ENCODE measurements at regions not wholly inside any gene's neighbourhood (a gene's known extent, or its start where the extent isn't known, plus 50 kb on each side); places are given as distances from the start of the nearest gene placed in this dataset.

DNA sequence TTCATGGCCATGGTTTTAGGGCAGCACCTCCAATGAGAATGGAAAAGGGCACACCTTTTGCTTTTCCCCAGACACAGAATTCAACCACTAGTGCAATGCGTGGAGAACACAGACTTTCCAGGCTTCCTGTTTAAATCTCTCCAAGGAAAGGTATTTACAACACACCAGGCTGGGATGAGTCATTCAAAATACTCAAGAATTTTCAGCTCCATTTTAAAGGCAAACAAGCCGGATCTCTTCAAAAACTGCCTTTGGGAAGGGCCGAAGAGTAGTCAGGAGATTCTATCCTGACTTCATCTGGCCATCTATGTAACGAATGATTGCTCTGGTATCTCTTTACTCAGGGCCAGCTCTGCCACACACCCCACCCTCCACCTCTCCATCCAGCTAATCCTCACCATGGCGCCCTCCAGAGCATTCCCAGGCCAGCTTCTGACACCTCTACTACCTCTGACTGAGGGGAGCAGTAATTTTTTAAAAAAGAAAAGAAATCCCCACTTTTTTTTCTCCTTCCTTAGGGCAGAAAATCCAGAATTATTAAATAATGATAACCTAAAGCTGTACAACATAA lies 254.6 kb downstream of the LY86 start:
- Histone ChIP-seq H3K36me3 (ENCODE audit: control insufficient read depth, insufficient read depth, low read length) (no peaks in the 10 kb centered on the region), H3K27me3 (ENCODE audit: control insufficient read depth, insufficient read depth, low read length) (peaks cover 2% of the 10 kb centered on the region), H3K4me3 (ENCODE audit: low read depth, low read length) (no peak overlapping the region), H3K4me1 (ENCODE audit: control insufficient read depth, insufficient read depth, low read length) (no peaks in the 10 kb centered on the region), H3K27ac (ENCODE audit: low read depth, low read length) (no peak overlapping the region), H3K9me3 (ENCODE audit: control insufficient read depth, insufficient read depth, low read length) (peaks cover 3% of the 10 kb centered on the region)
- no peak for DNase-seq (ENCODE audit: low read depth in 4 of 6, low spot score in 6 of 6)
- 86% methylated on average over 4 of the region's 5 CpGs for WGBS (ENCODE audit: insufficient coverage)

DNA sequence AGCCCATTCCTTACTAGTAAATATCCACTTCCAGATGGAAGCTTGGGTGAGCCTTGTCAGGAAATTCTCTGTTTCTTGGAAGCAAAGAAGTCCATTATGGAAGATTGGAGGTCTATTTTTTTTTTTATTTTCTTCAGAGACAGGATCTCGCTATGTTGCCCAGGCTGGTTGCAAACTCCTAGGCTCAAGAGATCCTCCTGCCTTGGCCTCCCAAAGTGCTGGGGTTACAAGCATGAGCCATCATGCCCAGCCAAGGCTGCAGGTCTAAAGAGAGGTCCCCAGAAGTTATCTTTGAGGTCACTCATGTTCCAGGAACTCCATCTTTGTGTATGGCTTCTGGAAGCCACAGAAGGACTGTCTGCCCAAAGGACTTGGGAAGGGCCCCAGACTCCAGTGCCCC lies 255.3 kb downstream of the LY86 start:
- H3K36me3 ChIP-seq (ENCODE audit: control insufficient read depth, insufficient read depth, low read length), result no peaks in the 10 kb centered on the region
- WGBS (ENCODE audit: insufficient coverage), result 100% methylated on average over 1 of the region's 1 CpG
- H3K27ac ChIP-seq (ENCODE audit: low read depth, low read length), result no peak overlapping the region

DNA sequence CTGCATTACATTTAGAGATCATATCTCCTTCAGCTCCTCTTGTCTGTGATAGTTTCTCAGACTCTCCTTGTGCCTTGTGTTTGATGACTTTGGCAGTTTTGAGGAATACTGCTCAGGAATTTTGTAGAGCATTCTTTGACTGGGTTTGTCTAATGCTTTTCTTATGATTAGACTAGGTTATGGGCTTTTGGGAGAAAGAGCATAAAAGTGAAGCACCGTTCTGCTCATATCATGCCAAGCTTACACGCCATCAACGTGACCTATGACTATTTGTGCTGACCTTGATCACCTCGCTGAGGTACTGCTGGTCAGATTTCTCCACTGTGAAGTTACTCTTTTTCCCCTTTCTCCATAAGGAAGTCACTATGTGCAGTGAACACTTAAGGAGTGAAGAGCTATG lies 256.0 kb downstream of the LY86 start:
- peaks cover 2% of the 10 kb centered on the region for H3K27me3 ChIP-seq (ENCODE audit: control insufficient read depth, insufficient read depth, low read length)
- peaks cover 3% of the 10 kb centered on the region for H3K9me3 ChIP-seq (ENCODE audit: control insufficient read depth, insufficient read depth, low read length)
- H3K4me1 ChIP-seq (ENCODE audit: control insufficient read depth, insufficient read depth, low read length), result no peaks in the 10 kb centered on the region
- WGBS (ENCODE audit: insufficient coverage), result 100% methylated on average over 3 of the region's 4 CpGs
- no peaks in the 10 kb centered on the region for H3K36me3 ChIP-seq (ENCODE audit: control insufficient read depth, insufficient read depth, low read length)
- no peak overlapping the region for H3K4me3 ChIP-seq (ENCODE audit: low read depth, low read length)
- DNase-seq (ENCODE audit: low read depth in 4 of 6, low spot score in 6 of 6), result no peak
- no peak overlapping the region for H3K27ac ChIP-seq (ENCODE audit: low read depth, low read length)

More for the DNA sequence above, 255.3 kb downstream of the LY86 start:
- Histone ChIP-seq H3K4me3 (ENCODE audit: low read depth, low read length) (no peak overlapping the region), H3K9me3 (ENCODE audit: control insufficient read depth, insufficient read depth, low read length) (peaks cover 3% of the 10 kb centered on the region), H3K27me3 (ENCODE audit: control insufficient read depth, insufficient read depth, low read length) (peaks cover 2% of the 10 kb centered on the region), H3K4me1 (ENCODE audit: control insufficient read depth, insufficient read depth, low read length) (no peaks in the 10 kb centered on the region)
- DNase-seq (ENCODE audit: low read depth in 4 of 6, low spot score in 6 of 6), result no peak

DNA sequence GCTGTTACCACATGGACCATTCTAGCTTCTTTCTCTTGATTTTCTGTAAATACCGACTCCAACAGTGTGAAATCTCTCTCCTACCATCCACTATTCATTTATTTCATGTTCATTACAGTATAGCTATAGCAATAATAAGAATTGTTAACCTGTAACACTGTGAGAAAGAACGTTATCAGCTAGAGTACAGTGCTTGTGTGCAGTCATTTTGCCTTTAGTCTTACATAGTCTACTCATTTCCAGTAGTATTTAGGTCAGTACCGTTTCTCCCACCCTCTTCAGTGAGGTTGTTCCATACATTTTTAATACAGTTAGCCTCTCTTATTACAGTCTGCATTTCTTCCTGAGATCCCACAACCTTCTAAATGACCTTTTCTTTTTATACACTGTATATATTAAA lies 257.1 kb downstream of the LY86 start:
- Histone ChIP-seq H3K27ac (ENCODE audit: low read depth, low read length) (no peak overlapping the region), H3K9me3 (ENCODE audit: control insufficient read depth, insufficient read depth, low read length) (peaks cover 3% of the 10 kb centered on the region), H3K4me1 (ENCODE audit: control insufficient read depth, insufficient read depth, low read length) (no peaks in the 10 kb centered on the region), H3K27me3 (ENCODE audit: control insufficient read depth, insufficient read depth, low read length) (peaks cover 2% of the 10 kb centered on the region), H3K36me3 (ENCODE audit: control insufficient read depth, insufficient read depth, low read length) (no peaks in the 10 kb centered on the region), H3K4me3 (ENCODE audit: low read depth, low read length) (no peak overlapping the region)
- WGBS (ENCODE audit: insufficient coverage), result no CpG with 5 or more reads among the region's 3 CpGs
- no peak for DNase-seq (ENCODE audit: low read depth in 4 of 6, low spot score in 6 of 6)

DNA sequence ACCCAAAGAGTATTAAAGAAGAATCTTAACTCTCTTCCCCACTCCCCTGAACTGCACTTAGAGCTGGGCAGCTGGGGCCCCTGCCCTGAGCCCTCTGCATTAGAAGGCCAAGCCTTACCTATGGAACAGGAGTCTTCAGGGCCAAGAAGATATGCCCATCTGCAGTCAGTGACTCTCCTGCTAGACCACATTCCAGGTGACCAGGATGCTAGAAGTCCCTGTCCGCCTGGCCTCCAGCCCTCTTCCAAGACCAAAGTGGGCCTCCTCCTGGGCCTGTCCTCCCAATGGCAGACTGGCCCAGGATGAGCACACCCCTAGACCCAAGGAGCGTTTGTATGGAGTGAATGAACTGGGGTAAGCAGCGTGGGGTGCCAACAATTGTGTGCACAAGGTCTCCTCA lies 259.1 kb downstream of the LY86 start:
- no peak for DNase-seq (ENCODE audit: low read depth in 4 of 6, low spot score in 6 of 6)
- Histone ChIP-seq H3K27ac (ENCODE audit: low read depth, low read length) (no peak overlapping the region), H3K4me1 (ENCODE audit: control insufficient read depth, insufficient read depth, low read length) (no peaks in the 10 kb centered on the region), H3K9me3 (ENCODE audit: control insufficient read depth, insufficient read depth, low read length) (peaks cover 3% of the 10 kb centered on the region), H3K36me3 (ENCODE audit: control insufficient read depth, insufficient read depth, low read length) (no peaks in the 10 kb centered on the region), H3K4me3 (ENCODE audit: low read depth, low read length) (no peak overlapping the region), H3K27me3 (ENCODE audit: control insufficient read depth, insufficient read depth, low read length) (peaks cover 2% of the 10 kb centered on the region)
- WGBS (ENCODE audit: insufficient coverage), result 96% methylated on average over 3 of the region's 3 CpGs

DNA sequence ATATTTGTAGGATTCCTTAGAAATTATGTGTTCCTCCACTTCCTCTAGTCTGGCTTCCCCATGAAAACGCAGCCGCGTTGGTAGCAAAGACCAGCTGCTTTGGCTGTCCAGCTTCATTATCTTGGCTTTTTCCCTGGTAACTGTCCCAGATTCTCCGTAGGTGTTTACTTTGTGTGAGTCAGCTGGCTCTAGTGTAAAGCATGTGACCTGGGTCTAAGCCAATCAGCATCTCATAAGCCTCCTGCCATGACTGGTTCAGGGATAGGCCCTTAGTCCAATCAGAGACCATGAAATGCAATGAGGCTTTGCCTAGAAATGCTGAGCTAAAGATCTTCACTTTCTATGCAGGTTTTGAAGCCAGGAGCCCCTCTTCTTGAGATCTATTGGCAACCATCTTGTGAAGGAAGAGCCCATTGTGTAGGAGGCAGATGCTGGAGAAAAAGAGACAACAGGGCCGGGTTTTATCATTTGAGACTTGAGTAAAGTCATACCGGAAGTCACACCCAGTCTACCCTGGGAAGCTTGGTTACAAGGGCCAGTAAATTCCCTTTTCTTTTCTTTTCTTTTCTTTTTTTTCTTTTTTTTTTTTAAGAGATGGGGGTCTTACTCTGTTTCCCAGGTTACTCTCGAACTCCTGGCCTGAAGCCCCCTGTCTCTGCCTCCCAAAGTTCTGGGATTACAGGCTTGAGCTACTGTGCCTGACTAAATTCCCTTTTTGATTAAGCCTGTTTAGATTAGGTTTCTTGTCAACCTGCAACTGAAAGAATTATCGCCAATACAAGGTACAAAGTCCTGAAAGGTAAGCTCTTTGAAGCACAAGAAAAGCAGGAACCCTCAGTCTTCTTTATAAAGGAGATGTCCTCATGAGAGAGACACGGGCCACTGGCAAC lies 256.5 kb upstream of the RREB1 start:
- no peaks in the 10 kb centered on the region for H3K4me1 ChIP-seq (ENCODE audit: control insufficient read depth, insufficient read depth, low read length)
- H3K9me3 ChIP-seq (ENCODE audit: control insufficient read depth, insufficient read depth, low read length), result peaks cover 1% of the 10 kb centered on the region
- peak in 1 of 6 donors; percentile 67 for DNase-seq (ENCODE audit: low read depth in 4 of 6, low spot score in 6 of 6)
- no peak overlapping the region for H3K27ac ChIP-seq (ENCODE audit: low read depth, low read length)
- no peak overlapping the region for H3K4me3 ChIP-seq (ENCODE audit: low read depth, low read length)
- no peaks in the 10 kb centered on the region for H3K27me3 ChIP-seq (ENCODE audit: control insufficient read depth, insufficient read depth, low read length)
- no peaks in the 10 kb centered on the region for H3K36me3 ChIP-seq (ENCODE audit: control insufficient read depth, insufficient read depth, low read length)
- WGBS (ENCODE audit: insufficient coverage), result 92% methylated on average over 2 of the region's 9 CpGs

DNA sequence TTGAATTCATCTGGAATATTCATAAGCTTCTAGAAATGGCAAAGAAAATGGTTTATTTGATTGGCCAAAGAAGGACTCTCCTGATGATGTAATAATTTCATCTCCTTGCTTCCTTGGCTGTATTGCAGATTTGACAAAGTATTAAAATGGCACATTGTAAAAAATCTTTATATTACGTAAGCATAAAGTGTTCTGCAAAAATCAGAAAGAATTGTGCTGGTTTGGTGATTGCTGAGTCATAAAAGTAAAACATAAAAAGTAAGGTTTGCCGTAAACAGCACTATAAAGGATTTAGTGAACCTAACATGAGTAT lies 255.9 kb upstream of the RREB1 start:
- Histone ChIP-seq H3K36me3 (ENCODE audit: control insufficient read depth, insufficient read depth, low read length) (no peaks in the 10 kb centered on the region), H3K4me1 (ENCODE audit: control insufficient read depth, insufficient read depth, low read length) (peaks cover 6% of the 10 kb centered on the region), H3K9me3 (ENCODE audit: control insufficient read depth, insufficient read depth, low read length) (no peaks in the 10 kb centered on the region), H3K27ac (ENCODE audit: low read depth, low read length) (no peak overlapping the region), H3K27me3 (ENCODE audit: control insufficient read depth, insufficient read depth, low read length) (peaks cover 1% of the 10 kb centered on the region), H3K4me3 (ENCODE audit: low read depth, low read length) (no peak overlapping the region)
- WGBS (ENCODE audit: insufficient coverage), result no CpG with 5 or more reads among the region's 2 CpGs
- no peak for DNase-seq (ENCODE audit: low read depth in 4 of 6, low spot score in 6 of 6)

DNA sequence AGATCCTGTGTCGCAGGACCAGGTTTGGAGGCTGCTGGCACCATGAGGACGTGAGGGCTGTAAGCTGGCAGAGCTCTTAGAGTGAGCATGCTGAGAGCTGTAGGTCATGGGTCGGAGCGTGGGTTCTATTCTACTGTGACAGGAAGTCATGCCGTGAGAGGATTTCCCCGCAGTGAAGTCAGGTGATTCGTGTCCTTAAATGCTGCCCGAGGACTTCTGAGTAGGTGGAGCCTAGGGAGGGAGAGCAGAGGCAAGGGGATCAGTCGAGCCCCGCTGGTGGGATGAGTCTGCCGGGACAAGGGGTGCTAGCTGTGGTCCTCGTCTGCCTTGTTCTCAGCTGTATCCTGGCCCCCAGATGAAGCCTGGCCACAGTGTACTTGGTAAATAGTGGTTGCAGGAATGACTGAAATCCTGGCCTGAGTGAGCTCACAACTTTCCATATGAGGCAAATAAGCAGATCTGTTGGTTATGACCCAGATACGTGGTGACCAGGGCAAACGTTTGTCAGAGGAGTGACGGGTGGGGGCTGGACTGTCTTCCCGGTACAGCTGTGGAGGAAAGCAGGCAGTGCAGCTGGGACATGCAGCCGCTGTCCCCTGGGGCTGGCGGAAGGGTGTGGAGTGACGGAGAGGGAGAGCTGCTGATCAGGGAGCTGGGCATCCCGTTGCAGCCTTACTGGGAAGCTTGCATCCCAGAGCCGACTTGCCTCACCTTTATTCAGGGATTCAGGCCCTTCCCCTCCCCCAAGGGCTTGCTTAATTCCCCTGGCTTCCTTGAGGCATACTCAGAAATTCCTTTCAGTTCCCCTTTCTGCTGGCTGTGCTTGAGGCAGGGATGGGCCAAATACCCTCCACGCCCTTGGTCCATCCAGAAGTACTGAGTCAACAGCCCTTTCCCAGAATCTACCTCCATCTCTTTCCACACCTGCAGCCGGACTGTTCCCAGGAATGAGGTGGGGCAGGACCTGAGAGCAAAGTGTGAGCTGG lies 250.9 kb upstream of the RREB1 start:
- 41% methylated on average over 22 of the region's 23 CpGs for WGBS (ENCODE audit: insufficient coverage)
- peak in 1 of 6 donors; percentile 21 for DNase-seq (ENCODE audit: low read depth in 4 of 6, low spot score in 6 of 6)
- H3K27me3 ChIP-seq (ENCODE audit: control insufficient read depth, insufficient read depth, low read length), result peaks cover 7% of the 10 kb centered on the region
- no peak overlapping the region for H3K4me3 ChIP-seq (ENCODE audit: low read depth, low read length)
- no peak overlapping the region for H3K27ac ChIP-seq (ENCODE audit: low read depth, low read length)
- H3K36me3 ChIP-seq (ENCODE audit: control insufficient read depth, insufficient read depth, low read length), result no peaks in the 10 kb centered on the region
- H3K9me3 ChIP-seq (ENCODE audit: control insufficient read depth, insufficient read depth, low read length), result no peaks in the 10 kb centered on the region
- H3K4me1 ChIP-seq (ENCODE audit: control insufficient read depth, insufficient read depth, low read length), result peaks cover 12% of the 10 kb centered on the region

DNA sequence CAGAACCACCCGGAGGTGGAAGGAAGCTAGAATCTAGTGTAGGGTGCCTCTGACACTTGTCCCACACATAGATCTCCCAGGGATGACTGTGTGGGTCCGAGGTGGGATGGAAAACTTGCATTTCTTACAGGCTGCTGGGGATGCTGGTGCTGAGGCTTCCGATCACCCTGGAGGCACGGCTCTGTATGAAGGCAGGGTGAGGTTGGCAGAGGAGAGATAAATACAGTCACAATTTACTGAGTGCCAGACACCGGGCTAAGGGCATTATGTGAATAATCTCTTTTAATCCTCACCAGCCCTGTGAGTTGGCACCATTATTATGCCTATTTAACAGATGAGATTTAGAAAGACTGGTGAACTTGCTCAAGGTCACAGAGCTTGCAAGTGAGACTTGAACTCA lies 250.2 kb upstream of the RREB1 start:
- Histone ChIP-seq H3K36me3 (ENCODE audit: control insufficient read depth, insufficient read depth, low read length) (no peaks in the 10 kb centered on the region), H3K27ac (ENCODE audit: low read depth, low read length) (no peak overlapping the region), H3K27me3 (ENCODE audit: control insufficient read depth, insufficient read depth, low read length) (peaks cover 7% of the 10 kb centered on the region), H3K4me3 (ENCODE audit: low read depth, low read length) (no peak overlapping the region), H3K9me3 (ENCODE audit: control insufficient read depth, insufficient read depth, low read length) (no peaks in the 10 kb centered on the region), H3K4me1 (ENCODE audit: control insufficient read depth, insufficient read depth, low read length) (peaks cover 12% of the 10 kb centered on the region)
- no peak for DNase-seq (ENCODE audit: low read depth in 4 of 6, low spot score in 6 of 6)
- WGBS (ENCODE audit: insufficient coverage), result 58% methylated on average over 2 of the region's 5 CpGs

Measured in spinal cord (tissue), 9 donors.